ENCODE measurements at regions not wholly inside any gene's neighbourhood (a gene's known extent, or its start where the extent isn't known, plus 50 kb on each side); places are given as distances from the start of the nearest gene placed in this dataset.

GRCh38 chr5:143946837-143947236 lies 134.9 kb downstream of the HMHB1 start:
- Mint-ChIP-seq H3K27me3 (no peaks in the 10 kb centered on the region), H3K27ac (no peak overlapping the region), H3K4me1 (ENCODE audit: low read depth) (no peaks in the 10 kb centered on the region), H3K4me3 (ENCODE audit: low read depth) (no peak overlapping the region), H3K9me3 (ENCODE audit: low read depth) (peaks cover 47% of the 10 kb centered on the region), H3K36me3 (ENCODE audit: insufficient read depth) (peaks cover 1% of the 10 kb centered on the region)
- TF ChIP-seq CTCF (IDR thresholded peaks at IDR 0.05; ENCODE audit: unreplicated experiment): no peak
- DNase-seq (ENCODE audit: low spot score, unreplicated experiment): no peak

GRCh38 chr5:143947313-143947712 lies 135.4 kb downstream of the HMHB1 start:
- Mint-ChIP-seq H3K27me3 (no peaks in the 10 kb centered on the region), H3K27ac (no peak overlapping the region), H3K4me1 (ENCODE audit: low read depth) (no peaks in the 10 kb centered on the region), H3K4me3 (ENCODE audit: low read depth) (no peak overlapping the region), H3K36me3 (ENCODE audit: insufficient read depth) (peaks cover 1% of the 10 kb centered on the region), H3K9me3 (ENCODE audit: low read depth) (peaks cover 46% of the 10 kb centered on the region)
- TF ChIP-seq CTCF (IDR thresholded peaks at IDR 0.05; ENCODE audit: unreplicated experiment): no peak
- DNase-seq (ENCODE audit: low spot score, unreplicated experiment): no peak

- Mint-ChIP-seq H3K4me1 (ENCODE audit: low read depth) (no peaks in the 10 kb centered on the region), H3K27me3 (no peaks in the 10 kb centered on the region), H3K9me3 (ENCODE audit: low read depth) (peaks cover 4% of the 10 kb centered on the region), H3K36me3 (ENCODE audit: insufficient read depth) (no peaks in the 10 kb centered on the region), H3K27ac (no peak overlapping the region), H3K4me3 (ENCODE audit: low read depth) (no peak overlapping the region)
- no peak for DNase-seq (ENCODE audit: low spot score, unreplicated experiment)
- TF ChIP-seq CTCF (IDR thresholded peaks at IDR 0.05; ENCODE audit: unreplicated experiment): no peak
Observed at GRCh38 chr5:143952809-143953208, 140.8 kb downstream of the HMHB1 start.

GRCh38 chr5:143953851-143954250 lies 141.9 kb downstream of the HMHB1 start:
- no peaks in the 10 kb centered on the region for H3K27me3 Mint-ChIP-seq
- no peak overlapping the region for H3K27ac Mint-ChIP-seq
- H3K36me3 Mint-ChIP-seq (ENCODE audit: insufficient read depth): no peaks in the 10 kb centered on the region

GRCh38 chr5:143955141-143955540 lies 143.2 kb downstream of the HMHB1 start:
- Mint-ChIP-seq H3K36me3 (ENCODE audit: insufficient read depth) (no peaks in the 10 kb centered on the region), H3K9me3 (ENCODE audit: low read depth) (no peaks in the 10 kb centered on the region), H3K4me1 (ENCODE audit: low read depth) (no peaks in the 10 kb centered on the region), H3K27ac (no peak overlapping the region), H3K27me3 (no peaks in the 10 kb centered on the region), H3K4me3 (ENCODE audit: low read depth) (no peak overlapping the region)
- TF ChIP-seq CTCF (IDR thresholded peaks at IDR 0.05; ENCODE audit: unreplicated experiment): no peak
- no peak for DNase-seq (ENCODE audit: low spot score, unreplicated experiment)

More at GRCh38 chr5:143953851-143954250, 141.9 kb downstream of the HMHB1 start:
- Mint-ChIP-seq H3K4me1 (ENCODE audit: low read depth) (no peaks in the 10 kb centered on the region), H3K4me3 (ENCODE audit: low read depth) (no peak overlapping the region), H3K9me3 (ENCODE audit: low read depth) (peaks cover 4% of the 10 kb centered on the region)
- DNase-seq (ENCODE audit: low spot score, unreplicated experiment): no peak
- no peak for TF ChIP-seq CTCF (IDR thresholded peaks at IDR 0.05; ENCODE audit: unreplicated experiment)

Data from progenitor cell of endocrine pancreas (in vitro differentiated cells).